Type B pancreatic cell (in vitro differentiated cells): ENCODE measurements at regions not wholly inside any gene's neighbourhood (a gene's known extent, or its start where the extent isn't known, plus 50 kb on each side); places are given as distances from the start of the nearest gene placed in this dataset.

ENCODE experiments used
- DNase-seq: peaks from one replicate; pipeline ENCODE4 v3.0.0; 2021; ENCODE audit warnings: mixed read lengths; ENCODE audit not compliant: unreplicated experiment; ENCODE audit errors: extremely low spot score
- H3K27ac Mint-ChIP-seq: 2 replicates; pipeline ENCODE4 v1.8.0; 2021; ENCODE audit warnings: mild to moderate bottlenecking, mixed read lengths
- H3K27me3 Mint-ChIP-seq: 2 replicates; pipeline ENCODE4 v1.8.0; 2021; ENCODE audit warnings: mixed read lengths
- H3K36me3 Mint-ChIP-seq: 2 replicates; pipeline ENCODE4 v1.8.0; 2021; ENCODE audit warnings: mixed read lengths
- H3K4me1 Mint-ChIP-seq: one replicate; pipeline ENCODE4 v1.8.0; 2021; ENCODE audit warnings: mixed read lengths; ENCODE audit not compliant: unreplicated experiment
- H3K4me3 Mint-ChIP-seq: 2 replicates; pipeline ENCODE4 v1.8.0; 2021; ENCODE audit warnings: mild to moderate bottlenecking, mixed read lengths
- H3K9me3 Mint-ChIP-seq: 2 replicates; pipeline ENCODE4 v1.8.0; 2021; ENCODE audit warnings: mixed read lengths
- TF ChIP-seq, protein P1 (sequence below): fragments of 200-600 bp; sonication (generic); conservative IDR thresholded peaks from 2 replicates; pipeline ENCODE4 v1.5.0; 2021; ENCODE audit warnings: antibody characterized with exemption, mild to moderate bottlenecking

DNA sequence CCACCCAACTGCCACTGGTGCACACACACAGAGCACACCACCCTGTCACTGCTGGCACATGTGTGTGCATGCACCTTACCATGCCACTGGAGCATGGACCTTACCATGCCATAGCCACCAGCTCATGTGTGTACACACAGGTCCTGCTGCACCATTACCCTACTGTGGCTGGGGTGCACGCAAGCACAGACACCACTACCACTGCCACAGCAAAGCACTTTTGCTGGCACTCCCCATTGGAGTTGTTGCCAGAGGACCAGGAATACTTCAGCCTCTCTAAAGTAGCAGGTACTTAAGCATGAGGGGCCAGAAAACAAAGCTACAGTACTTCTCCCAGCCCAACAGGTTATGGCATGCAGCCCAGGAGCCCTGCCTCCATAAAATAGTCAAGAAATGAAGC is 404.8 kb downstream of the MBD2 start:
- H3K4me3 Mint-ChIP-seq: no peak overlapping the region
- H3K9me3 Mint-ChIP-seq: no peaks in the 10 kb centered on the region
- no peak overlapping the region for H3K27ac Mint-ChIP-seq
- H3K4me1 Mint-ChIP-seq: no peaks in the 10 kb centered on the region
- TF ChIP-seq, protein P1, sequence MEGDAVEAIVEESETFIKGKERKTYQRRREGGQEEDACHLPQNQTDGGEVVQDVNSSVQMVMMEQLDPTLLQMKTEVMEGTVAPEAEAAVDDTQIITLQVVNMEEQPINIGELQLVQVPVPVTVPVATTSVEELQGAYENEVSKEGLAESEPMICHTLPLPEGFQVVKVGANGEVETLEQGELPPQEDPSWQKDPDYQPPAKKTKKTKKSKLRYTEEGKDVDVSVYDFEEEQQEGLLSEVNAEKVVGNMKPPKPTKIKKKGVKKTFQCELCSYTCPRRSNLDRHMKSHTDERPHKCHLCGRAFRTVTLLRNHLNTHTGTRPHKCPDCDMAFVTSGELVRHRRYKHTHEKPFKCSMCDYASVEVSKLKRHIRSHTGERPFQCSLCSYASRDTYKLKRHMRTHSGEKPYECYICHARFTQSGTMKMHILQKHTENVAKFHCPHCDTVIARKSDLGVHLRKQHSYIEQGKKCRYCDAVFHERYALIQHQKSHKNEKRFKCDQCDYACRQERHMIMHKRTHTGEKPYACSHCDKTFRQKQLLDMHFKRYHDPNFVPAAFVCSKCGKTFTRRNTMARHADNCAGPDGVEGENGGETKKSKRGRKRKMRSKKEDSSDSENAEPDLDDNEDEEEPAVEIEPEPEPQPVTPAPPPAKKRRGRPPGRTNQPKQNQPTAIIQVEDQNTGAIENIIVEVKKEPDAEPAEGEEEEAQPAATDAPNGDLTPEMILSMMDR: no peak
- peaks cover 3% of the 10 kb centered on the region for H3K27me3 Mint-ChIP-seq
- DNase-seq: no peak
- no peaks in the 10 kb centered on the region for H3K36me3 Mint-ChIP-seq

DNA sequence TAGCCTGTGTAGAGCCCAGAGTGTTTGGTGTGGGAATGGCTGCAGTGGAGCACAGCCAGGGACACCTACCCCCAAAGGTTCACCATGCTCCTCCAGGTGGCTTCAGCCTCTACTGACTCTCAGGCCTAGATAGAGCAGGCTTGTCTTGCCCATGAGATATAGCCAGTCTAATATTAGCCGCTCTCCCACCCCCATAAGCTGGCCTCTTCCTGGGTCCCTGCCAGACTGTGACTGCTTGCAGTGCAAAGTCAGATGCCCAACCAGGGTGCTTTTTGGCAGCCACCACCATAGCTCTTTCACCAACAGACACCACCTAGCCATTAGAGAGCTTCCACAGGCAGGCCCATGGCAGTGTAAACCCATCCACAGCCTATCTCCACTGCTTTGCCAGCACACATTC is 405.3 kb downstream of the MBD2 start:
- H3K27me3 Mint-ChIP-seq: peaks cover 3% of the 10 kb centered on the region
- H3K4me3 Mint-ChIP-seq: no peak overlapping the region
- no peak overlapping the region for H3K27ac Mint-ChIP-seq
- no peaks in the 10 kb centered on the region for H3K36me3 Mint-ChIP-seq
- no peak for DNase-seq
- TF ChIP-seq, protein P1: no peak
- H3K4me1 Mint-ChIP-seq: no peaks in the 10 kb centered on the region
- H3K9me3 Mint-ChIP-seq: no peaks in the 10 kb centered on the region

DNA sequence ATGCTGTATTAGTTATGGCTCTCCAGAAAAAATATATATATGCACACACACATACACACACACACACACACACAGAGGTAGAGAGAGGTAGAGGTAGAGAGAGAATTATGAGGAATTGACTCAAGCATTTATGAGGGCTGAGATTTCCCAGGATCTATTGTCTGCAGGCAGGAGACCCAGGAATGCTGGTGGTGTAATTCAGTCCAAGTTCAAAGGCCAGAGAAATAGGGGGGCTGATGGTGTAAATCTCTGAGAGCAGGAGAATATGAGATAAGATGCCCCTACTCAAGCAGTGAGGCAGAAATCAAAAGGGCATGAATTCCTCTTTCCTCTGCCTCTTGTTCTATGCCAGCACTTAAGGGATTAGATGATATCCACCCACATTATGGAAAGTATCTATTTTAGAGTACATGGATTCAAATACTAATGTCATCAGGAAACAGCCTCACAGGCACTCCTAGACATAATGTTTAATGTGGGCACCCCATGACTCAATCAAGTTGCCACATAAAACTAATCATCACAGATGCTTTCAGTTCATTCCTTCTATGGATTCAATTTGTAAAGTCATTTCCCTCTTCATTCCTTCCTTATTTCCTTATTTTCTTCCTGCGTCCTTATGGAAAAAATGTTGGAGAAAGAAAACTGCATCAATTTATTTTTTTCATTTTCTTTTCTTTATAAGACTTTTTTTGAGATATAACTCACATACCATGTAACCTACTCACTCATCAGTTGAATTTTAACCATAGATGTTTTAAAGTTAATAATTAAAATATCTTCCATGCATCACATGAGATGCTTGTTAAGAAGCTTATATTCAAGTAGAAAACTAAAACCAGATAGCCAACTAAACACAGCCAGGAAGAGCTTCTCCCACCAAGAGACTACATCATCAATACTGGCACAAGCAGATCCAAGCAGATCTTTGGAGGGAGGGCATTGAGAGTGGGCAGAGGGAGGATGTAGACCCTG is 406.2 kb downstream of the MBD2 start:
- TF ChIP-seq, protein P1: no peak
- H3K27me3 Mint-ChIP-seq: peaks cover 3% of the 10 kb centered on the region
- no peak overlapping the region for H3K4me3 Mint-ChIP-seq
- H3K36me3 Mint-ChIP-seq: no peaks in the 10 kb centered on the region
- DNase-seq: no peak
- no peak overlapping the region for H3K27ac Mint-ChIP-seq
- no peaks in the 10 kb centered on the region for H3K4me1 Mint-ChIP-seq
- H3K9me3 Mint-ChIP-seq: no peaks in the 10 kb centered on the region

DNA sequence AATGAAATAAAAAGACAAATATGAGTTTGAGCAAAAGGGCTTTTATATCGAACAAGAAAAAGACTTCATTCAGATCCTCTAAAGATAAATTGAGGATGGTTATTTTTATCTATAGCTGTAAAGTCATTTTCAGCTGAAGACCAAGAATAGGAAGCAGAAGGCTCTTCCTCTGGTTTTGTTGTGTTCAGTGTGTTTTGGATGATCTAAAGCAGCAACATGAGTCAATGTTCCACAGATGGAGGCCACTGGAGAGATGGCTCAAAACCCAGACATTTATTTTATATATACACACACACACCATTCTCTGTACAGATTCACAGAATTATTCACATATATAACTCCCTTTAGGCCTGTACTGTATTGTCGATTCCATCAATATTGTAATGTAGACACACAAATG is 424.3 kb downstream of the MBD2 start:
- no peak overlapping the region for H3K27ac Mint-ChIP-seq
- no peaks in the 10 kb centered on the region for H3K36me3 Mint-ChIP-seq
- no peak for DNase-seq
- peaks cover under 1% of the 10 kb centered on the region for H3K9me3 Mint-ChIP-seq
- TF ChIP-seq, protein P1: no peak
- H3K4me3 Mint-ChIP-seq: no peak overlapping the region
- H3K4me1 Mint-ChIP-seq: no peaks in the 10 kb centered on the region
- no peaks in the 10 kb centered on the region for H3K27me3 Mint-ChIP-seq

DNA sequence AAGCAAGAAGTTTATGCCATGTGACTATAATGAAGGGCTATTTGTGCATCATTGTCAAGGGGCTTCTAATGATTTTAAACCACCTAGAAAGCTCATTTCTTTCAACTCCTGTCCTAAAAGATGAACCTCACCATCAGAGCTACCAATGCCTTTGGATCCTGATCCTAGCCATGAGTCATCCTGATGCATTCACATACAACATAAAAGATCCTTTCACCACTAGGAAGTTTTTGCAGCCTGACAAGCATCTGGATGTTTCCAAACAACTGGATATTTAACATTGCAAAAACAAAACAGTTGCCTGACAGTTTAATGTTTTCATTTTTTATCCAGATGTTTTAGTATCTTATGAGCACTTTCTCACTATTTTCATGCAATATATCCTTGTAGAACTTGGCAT is 425.3 kb downstream of the MBD2 start:
- Mint-ChIP-seq H3K27ac (no peak overlapping the region), H3K4me1 (no peaks in the 10 kb centered on the region)

More for the DNA sequence above, 425.3 kb downstream of the MBD2 start:
- Mint-ChIP-seq H3K36me3 (no peaks in the 10 kb centered on the region), H3K9me3 (no peaks in the 10 kb centered on the region), H3K27me3 (no peaks in the 10 kb centered on the region), H3K4me3 (no peak overlapping the region)
- no peak for DNase-seq
- TF ChIP-seq, protein P1: no peak
